ENCODE measurements at regions not wholly inside any gene's neighbourhood (a gene's known extent, or its start where the extent isn't known, plus 50 kb on each side); places are given as distances from the start of the nearest gene placed in this dataset.

- no peak for TF ChIP-seq CTCF (IDR thresholded peaks at IDR 0.05; ENCODE audit: unreplicated experiment)
- Mint-ChIP-seq H3K36me3 (no peaks in the 10 kb centered on the region), H3K4me3 (no peak overlapping the region), H3K4me1 (peaks cover 9% of the 10 kb centered on the region), H3K27me3 (ENCODE audit: low read depth) (no peaks in the 10 kb centered on the region), H3K9me3 (no peaks in the 10 kb centered on the region), H3K27ac (no peak overlapping the region)
- no peak for DNase-seq (ENCODE audit: low spot score in 2 of 2, unreplicated experiment in 2 of 2)
Observed at GRCh38 chr12:76247026-76247646, 101.1 kb downstream of the BBS10 start.

GRCh38 chr12:76246611-76247010 lies 101.6 kb downstream of the BBS10 start:
- Mint-ChIP-seq H3K27me3 (ENCODE audit: low read depth) (no peaks in the 10 kb centered on the region), H3K4me1 (peaks cover 9% of the 10 kb centered on the region), H3K9me3 (no peaks in the 10 kb centered on the region), H3K4me3 (no peak overlapping the region), H3K27ac (no peak overlapping the region), H3K36me3 (no peaks in the 10 kb centered on the region)
- no peak for TF ChIP-seq CTCF (IDR thresholded peaks at IDR 0.05; ENCODE audit: unreplicated experiment)
- DNase-seq (ENCODE audit: low spot score in 2 of 2, unreplicated experiment in 2 of 2) = no peak

GRCh38 chr12:76244300-76244699 lies 103.9 kb downstream of the BBS10 start:
- no peak for TF ChIP-seq CTCF (IDR thresholded peaks at IDR 0.05; ENCODE audit: unreplicated experiment)
- H3K27me3 Mint-ChIP-seq (ENCODE audit: low read depth) = no peaks in the 10 kb centered on the region
- no peak overlapping the region for H3K4me3 Mint-ChIP-seq
- H3K27ac Mint-ChIP-seq = no peak overlapping the region
- DNase-seq (ENCODE audit: low spot score in 2 of 2, unreplicated experiment in 2 of 2) = no peak
- H3K4me1 Mint-ChIP-seq = peaks cover under 1% of the 10 kb centered on the region
- H3K9me3 Mint-ChIP-seq = peaks cover 8% of the 10 kb centered on the region
- no peaks in the 10 kb centered on the region for H3K36me3 Mint-ChIP-seq

GRCh38 chr12:76242813-76243550 lies 105.2 kb downstream of the BBS10 start:
- Mint-ChIP-seq H3K36me3 (no peaks in the 10 kb centered on the region), H3K4me3 (no peak overlapping the region), H3K27me3 (ENCODE audit: low read depth) (no peaks in the 10 kb centered on the region), H3K27ac (no peak overlapping the region), H3K4me1 (no peaks in the 10 kb centered on the region), H3K9me3 (peaks cover 8% of the 10 kb centered on the region)
- no peak for TF ChIP-seq CTCF (IDR thresholded peaks at IDR 0.05; ENCODE audit: unreplicated experiment)
- DNase-seq (ENCODE audit: low spot score in 2 of 2, unreplicated experiment in 2 of 2) = no peak

GRCh38 chr12:76241371-76241770 lies 106.8 kb downstream of the BBS10 start:
- no peak for TF ChIP-seq CTCF (IDR thresholded peaks at IDR 0.05; ENCODE audit: unreplicated experiment)
- no peak overlapping the region for H3K27ac Mint-ChIP-seq
- no peaks in the 10 kb centered on the region for H3K36me3 Mint-ChIP-seq
- peaks cover 8% of the 10 kb centered on the region for H3K9me3 Mint-ChIP-seq
- H3K4me1 Mint-ChIP-seq = no peaks in the 10 kb centered on the region
- DNase-seq (ENCODE audit: low spot score in 2 of 2, unreplicated experiment in 2 of 2) = no peak
- no peak overlapping the region for H3K4me3 Mint-ChIP-seq
- no peaks in the 10 kb centered on the region for H3K27me3 Mint-ChIP-seq (ENCODE audit: low read depth)

Data from mesothelial cell of epicardium (in vitro differentiated cells).